ENCODE measurements at regions not wholly inside any gene's neighbourhood (a gene's known extent, or its start where the extent isn't known, plus 50 kb on each side); places are given as distances from the start of the nearest gene placed in this dataset.

GRCh38 chr4:188197566-188197965 lies 58.3 kb downstream of the TRIML1 start:
- FAIRE-seq, result no peak
- no peak for DNase-seq (ENCODE audit: extremely low spot score, insufficient read length, low read depth)

GRCh38 chr4:188198982-188199792 lies 59.9 kb downstream of the TRIML1 start:
- no peak for FAIRE-seq
- DNase-seq (ENCODE audit: extremely low spot score, insufficient read length, low read depth), result no peak

- DNase-seq (ENCODE audit: extremely low spot score, insufficient read length, low read depth), result no peak
- no peak for FAIRE-seq
Observed at GRCh38 chr4:188201851-188202250, 62.6 kb downstream of the TRIML1 start.

GRCh38 chr4:188206783-188207182 lies 67.5 kb downstream of the TRIML1 start:
- DNase-seq (ENCODE audit: extremely low spot score, insufficient read length, low read depth), result no peak
- no peak for FAIRE-seq

GRCh38 chr4:188214861-188215260 lies 75.6 kb downstream of the TRIML1 start:
- DNase-seq (ENCODE audit: extremely low spot score, insufficient read length, low read depth), result no peak
- no peak for FAIRE-seq

GRCh38 chr4:188218392-188218791 lies 79.2 kb downstream of the TRIML1 start:
- FAIRE-seq (no peak), DNase-seq (ENCODE audit: extremely low spot score, insufficient read length, low read depth) (no peak)

GRCh38 chr4:188220006-188220405 lies 80.8 kb downstream of the TRIML1 start:
- no peak for DNase-seq (ENCODE audit: extremely low spot score, insufficient read length, low read depth)
- FAIRE-seq, result no peak

GRCh38 chr4:188221090-188221489 lies 81.8 kb downstream of the TRIML1 start:
- DNase-seq (ENCODE audit: extremely low spot score, insufficient read length, low read depth) (no peak), FAIRE-seq (no peak)

GRCh38 chr4:188228279-188228678 lies 89.0 kb downstream of the TRIML1 start:
- DNase-seq (ENCODE audit: extremely low spot score, insufficient read length, low read depth) (no peak), FAIRE-seq (no peak)

- no peak for DNase-seq (ENCODE audit: extremely low spot score, insufficient read length, low read depth)
- FAIRE-seq, result no peak
Observed at GRCh38 chr4:188232428-188232827, 93.2 kb downstream of the TRIML1 start.

GRCh38 chr4:188242041-188242440 lies 102.8 kb downstream of the TRIML1 start:
- DNase-seq (ENCODE audit: extremely low spot score, insufficient read length, low read depth) (no peak), FAIRE-seq (no peak)

GRCh38 chr4:188245651-188246050 lies 106.4 kb downstream of the TRIML1 start:
- FAIRE-seq (no peak), DNase-seq (ENCODE audit: extremely low spot score, insufficient read length, low read depth) (no peak)

GRCh38 chr4:188246488-188246887 lies 107.2 kb downstream of the TRIML1 start:
- FAIRE-seq (no peak), DNase-seq (ENCODE audit: extremely low spot score, insufficient read length, low read depth) (no peak)

GRCh38 chr4:188254211-188254610 lies 115.0 kb downstream of the TRIML1 start:
- FAIRE-seq (no peak), DNase-seq (ENCODE audit: extremely low spot score, insufficient read length, low read depth) (no peak)

GRCh38 chr4:188262464-188262863 lies 123.2 kb downstream of the TRIML1 start:
- FAIRE-seq (no peak), DNase-seq (ENCODE audit: extremely low spot score, insufficient read length, low read depth) (no peak)

- FAIRE-seq, result no peak
- DNase-seq (ENCODE audit: extremely low spot score, insufficient read length, low read depth), result no peak
Observed at GRCh38 chr4:188263321-188263720, 124.1 kb downstream of the TRIML1 start.

- no peak for FAIRE-seq
- DNase-seq (ENCODE audit: extremely low spot score, insufficient read length, low read depth), result no peak
Observed at GRCh38 chr4:188266386-188266785, 127.1 kb downstream of the TRIML1 start.

- no peak for FAIRE-seq
- no peak for DNase-seq (ENCODE audit: extremely low spot score, insufficient read length, low read depth)
Observed at GRCh38 chr4:188268131-188268908, 129.1 kb downstream of the TRIML1 start.

GRCh38 chr4:188270273-188271069 lies 131.2 kb downstream of the TRIML1 start:
- FAIRE-seq (no peak), DNase-seq (ENCODE audit: extremely low spot score, insufficient read length, low read depth) (no peak)

- no peak for FAIRE-seq
- no peak for DNase-seq (ENCODE audit: extremely low spot score, insufficient read length, low read depth)
Observed at GRCh38 chr4:188275686-188276085, 136.4 kb downstream of the TRIML1 start.

GRCh38 chr4:188279184-188279583 lies 139.9 kb downstream of the TRIML1 start:
- FAIRE-seq, result no peak
- no peak for DNase-seq (ENCODE audit: extremely low spot score, insufficient read length, low read depth)
